Gastrocnemius medialis (tissue), 4 donors: ENCODE measurements at regions not wholly inside any gene's neighbourhood (a gene's known extent, or its start where the extent isn't known, plus 50 kb on each side); places are given as distances from the start of the nearest gene placed in this dataset.

ENCODE experiments used
- POLR2A ChIP-seq, 2 donors: fragments of 450-650 bp; IDR thresholded peaks; one replicate each; pipeline ENCODE4 v1.6.1; 2017; ENCODE audit warnings: antibody characterized with exemption in 2 of 2, mild to moderate bottlenecking in 2 of 2, moderate library complexity in 2 of 2
- TF ChIP-seq, protein P1 (sequence below), 5 experiments: fragments of 450-650 bp in 3 of 5; fragments of 200-600 bp in 2 of 5; sonication (generic) in 2 of 5; IDR thresholded peaks in 4 of 5; conservative IDR thresholded peaks in 1 of 5; 1 replicate in 4 of 5; 2 replicates in 1 of 5; pipeline ENCODE4 v1.5.1; 2016 to 2019; ENCODE audit warnings: antibody characterized with exemption in 5 of 5, mild to moderate bottlenecking in 3 of 5, moderate library complexity in 3 of 5

DNA sequence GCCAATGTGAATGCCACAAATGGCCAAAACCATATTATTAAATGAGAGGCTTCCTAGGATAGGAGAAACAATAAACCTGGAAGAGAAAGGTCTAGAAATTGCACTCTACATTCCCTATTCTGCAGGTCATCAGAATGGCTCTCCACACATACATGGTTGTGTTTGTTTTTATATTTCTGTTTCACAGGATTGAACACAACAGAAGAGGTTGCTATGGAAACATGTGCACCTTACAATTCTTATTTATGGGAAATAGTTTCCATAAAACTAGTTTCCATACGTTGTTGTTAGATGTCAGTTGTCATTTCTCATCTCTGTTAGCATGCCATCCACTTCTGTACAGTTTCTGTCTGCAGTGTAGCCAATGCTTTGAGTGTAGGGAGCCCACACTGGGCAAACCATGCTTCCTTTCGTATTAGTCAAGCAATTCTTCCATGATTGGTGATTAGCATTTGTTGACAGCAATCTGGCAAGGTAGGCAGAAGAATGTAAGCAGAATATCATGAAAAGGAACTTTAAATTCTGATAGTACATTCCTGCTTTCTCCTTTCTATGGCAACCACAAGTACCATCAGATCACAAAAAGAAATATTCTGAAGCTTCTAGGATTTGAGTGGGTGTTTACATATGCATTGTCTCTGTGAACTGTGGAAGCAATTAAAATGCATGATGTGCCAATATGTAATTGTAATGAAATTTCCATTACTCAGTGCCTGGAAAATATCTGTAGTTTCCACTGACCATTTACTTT, 141.6 kb upstream of the AVPR1A start:
- TF ChIP-seq, protein P1, sequence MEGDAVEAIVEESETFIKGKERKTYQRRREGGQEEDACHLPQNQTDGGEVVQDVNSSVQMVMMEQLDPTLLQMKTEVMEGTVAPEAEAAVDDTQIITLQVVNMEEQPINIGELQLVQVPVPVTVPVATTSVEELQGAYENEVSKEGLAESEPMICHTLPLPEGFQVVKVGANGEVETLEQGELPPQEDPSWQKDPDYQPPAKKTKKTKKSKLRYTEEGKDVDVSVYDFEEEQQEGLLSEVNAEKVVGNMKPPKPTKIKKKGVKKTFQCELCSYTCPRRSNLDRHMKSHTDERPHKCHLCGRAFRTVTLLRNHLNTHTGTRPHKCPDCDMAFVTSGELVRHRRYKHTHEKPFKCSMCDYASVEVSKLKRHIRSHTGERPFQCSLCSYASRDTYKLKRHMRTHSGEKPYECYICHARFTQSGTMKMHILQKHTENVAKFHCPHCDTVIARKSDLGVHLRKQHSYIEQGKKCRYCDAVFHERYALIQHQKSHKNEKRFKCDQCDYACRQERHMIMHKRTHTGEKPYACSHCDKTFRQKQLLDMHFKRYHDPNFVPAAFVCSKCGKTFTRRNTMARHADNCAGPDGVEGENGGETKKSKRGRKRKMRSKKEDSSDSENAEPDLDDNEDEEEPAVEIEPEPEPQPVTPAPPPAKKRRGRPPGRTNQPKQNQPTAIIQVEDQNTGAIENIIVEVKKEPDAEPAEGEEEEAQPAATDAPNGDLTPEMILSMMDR (IDR thresholded peaks at IDR 0.05 in 4 of 5, conservative IDR thresholded peaks at IDR 0.05 in 1 of 5) = no peak
- no peak for TF ChIP-seq POLR2A (IDR thresholded peaks at IDR 0.05)
